HG03442 (cell line): ENCODE measurements at regions not wholly inside any gene's neighbourhood (a gene's known extent, or its start where the extent isn't known, plus 50 kb on each side); places are given as distances from the start of the nearest gene placed in this dataset.
"Not testable (repeated sequence)": the region's sequence is repeated elsewhere in the genome, so short reads cannot be mapped to it uniquely, and the experiment has no call there.

ENCODE experiments used
- ATAC-seq: cut with Tn5 transposase; IDR thresholded peaks from one replicate; pipeline ENCODE4 v1.9.1; 2021; ENCODE audit warnings: mild to moderate bottlenecking, moderate library complexity; ENCODE audit not compliant: unreplicated experiment

- ATAC-seq = no peak
Measured at GRCh38 chr10:63987212-63987611, 466.0 kb downstream of the REEP3 start.

- ATAC-seq = no peak
Measured at GRCh38 chr10:63994371-63994770, 473.2 kb downstream of the REEP3 start.

- ATAC-seq = no peak
Measured at GRCh38 chr10:64007157-64007556, 486.0 kb downstream of the REEP3 start.

- ATAC-seq = no peak
Measured at GRCh38 chr10:64010711-64011110, 489.5 kb downstream of the REEP3 start.

- ATAC-seq = no peak
Measured at GRCh38 chr10:64011912-64012714, 490.9 kb downstream of the REEP3 start.

- no peak for ATAC-seq
Measured at GRCh38 chr10:64014281-64014680, 493.1 kb downstream of the REEP3 start.

GRCh38 chr10:64023926-64024470, 502.8 kb downstream of the REEP3 start:
- no peak for ATAC-seq

GRCh38 chr10:64033711-64034110, 512.5 kb downstream of the REEP3 start:
- ATAC-seq = no peak

- ATAC-seq = no peak
Measured at GRCh38 chr10:64036321-64036930, 515.2 kb downstream of the REEP3 start.

GRCh38 chr10:64037071-64037661, 516.0 kb downstream of the REEP3 start:
- ATAC-seq = no peak

- ATAC-seq = no peak
Measured at GRCh38 chr10:64038107-64038506, 516.9 kb downstream of the REEP3 start.

GRCh38 chr10:64039198-64039597, 518.0 kb downstream of the REEP3 start:
- ATAC-seq = peak; percentile 48

- peak; percentile 11 for ATAC-seq
Measured at GRCh38 chr10:64040781-64041180, 519.6 kb downstream of the REEP3 start.

GRCh38 chr10:64041185-64041988, 520.2 kb downstream of the REEP3 start:
- peak; percentile 85 for ATAC-seq

GRCh38 chr10:64041989-64042490, 520.8 kb downstream of the REEP3 start:
- ATAC-seq = no peak

- no peak for ATAC-seq
Measured at GRCh38 chr10:64044098-64044497, 522.9 kb downstream of the REEP3 start.

- not testable (repeated sequence) for ATAC-seq
Measured at GRCh38 chr10:64044957-64045632, 523.9 kb downstream of the REEP3 start.

GRCh38 chr10:64054392-64054791, 533.2 kb downstream of the REEP3 start:
- ATAC-seq = no peak

GRCh38 chr10:64059884-64060283, 538.7 kb downstream of the REEP3 start:
- no peak for ATAC-seq

- no peak for ATAC-seq
Measured at GRCh38 chr10:64060389-64060788, 539.2 kb downstream of the REEP3 start.
